Osteoblast (primary cell): ENCODE measurements at regions not wholly inside any gene's neighbourhood (a gene's known extent, or its start where the extent isn't known, plus 50 kb on each side); places are given as distances from the start of the nearest gene placed in this dataset.

ENCODE experiments used
- DNase-seq: peaks from one replicate; pipeline ENCODE4 v3.0.0; 2011; ENCODE audit warnings: low spot score, mixed read lengths; ENCODE audit not compliant: insufficient read length; ENCODE audit errors: missing footprints
- H2AFZ ChIP-seq: 2 replicates; pipeline ENCODE4 v1.6.0; 2011; ENCODE audit warnings: mild to moderate bottlenecking, low read length
- H3K27ac ChIP-seq: 2 replicates; pipeline ENCODE4 v1.5.1; 2011; ENCODE audit warnings: mild to moderate bottlenecking, low read depth, low read length, moderate library complexity
- H3K27me3 ChIP-seq: 2 replicates; pipeline ENCODE4 v1.6.0; 2012; ENCODE audit warnings: mild to moderate bottlenecking, control low read depth, inconsistent platforms, low read length, moderate library complexity; ENCODE audit not compliant: insufficient read depth
- H3K36me3 ChIP-seq: 2 replicates; pipeline ENCODE4 v1.5.1; 2011; ENCODE audit warnings: mild to moderate bottlenecking, low read length, control low read depth, moderate library complexity; ENCODE audit not compliant: insufficient read depth
- H3K4me1 ChIP-seq: 2 replicates; pipeline ENCODE4 v1.5.1; 2011; ENCODE audit warnings: mild to moderate bottlenecking, low read length, control low read depth, moderate library complexity; ENCODE audit not compliant: insufficient read depth
- H3K4me2 ChIP-seq: 2 replicates; pipeline ENCODE4 v1.6.0; 2011; ENCODE audit warnings: mild to moderate bottlenecking, low read length; ENCODE audit not compliant: insufficient read depth
- H3K4me3 ChIP-seq: fragments of 200-600 bp; sonication (generic); 3 replicates; pipeline ENCODE4 v1.5.1; 2012; ENCODE audit warnings: mild to moderate bottlenecking, low read length, inconsistent platforms; ENCODE audit not compliant: insufficient read depth
- H3K79me2 ChIP-seq: 2 replicates; pipeline ENCODE4 v1.6.0; 2012; ENCODE audit warnings: mild to moderate bottlenecking, low read length, control low read depth, inconsistent platforms; ENCODE audit not compliant: insufficient read depth
- H3K9me3 ChIP-seq: 2 replicates; pipeline ENCODE4 v1.5.1; 2011; ENCODE audit warnings: low read depth, low read length, control low read depth
- H4K20me1 ChIP-seq: 2 replicates; pipeline ENCODE4 v1.6.0; 2012; ENCODE audit warnings: mild to moderate bottlenecking, low read length, control low read depth; ENCODE audit not compliant: insufficient read depth
- CTCF ChIP-seq: IDR thresholded peaks from 2 replicates; pipeline ENCODE4 v1.5.1; 2011; ENCODE audit warnings: mild to moderate bottlenecking, low read depth, low read length, moderate library complexity; ENCODE audit errors: extremely low read depth

- Histone ChIP-seq H2AFZ (no peak overlapping the region), H3K4me2 (no peak overlapping the region), H3K27ac (no peak overlapping the region), H3K36me3 (no peaks in the 10 kb centered on the region), H3K9me3 (no peaks in the 10 kb centered on the region), H3K4me3 (no peak overlapping the region), H4K20me1 (no peaks in the 10 kb centered on the region), H3K79me2 (no peaks in the 10 kb centered on the region), H3K27me3 (peaks cover 6% of the 10 kb centered on the region), H3K4me1 (no peaks in the 10 kb centered on the region)
- DNase-seq, result no peak
- no peak for TF ChIP-seq CTCF
Measured at GRCh38 chr5:36435516-36435915, 133.8 kb upstream of the RANBP3L start.

DNA sequence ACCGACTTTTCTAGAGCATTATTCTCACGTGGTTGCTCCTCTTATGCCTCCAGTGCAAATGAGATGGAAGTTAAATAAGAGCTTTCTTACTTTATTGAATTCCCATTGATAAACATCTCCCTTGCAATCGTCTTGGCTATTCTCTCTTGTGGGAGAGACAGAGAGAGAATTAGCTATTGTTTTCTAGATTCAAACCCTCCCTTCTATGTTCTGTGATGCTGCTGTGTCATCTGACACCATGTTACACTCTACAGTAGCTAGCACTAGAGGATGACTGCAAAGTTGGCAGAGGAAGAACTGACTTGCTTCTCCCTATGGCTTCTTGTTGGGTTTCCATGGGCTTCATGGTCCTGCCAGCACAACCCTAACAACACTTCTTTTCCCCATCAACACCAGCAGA is 134.6 kb upstream of the RANBP3L start:
- TF ChIP-seq CTCF, result no peak

GRCh38 chr5:36438765-36439561 is 137.3 kb upstream of the RANBP3L start:
- Histone ChIP-seq H3K9me3 (no peaks in the 10 kb centered on the region), H3K79me2 (no peaks in the 10 kb centered on the region), H3K4me2 (no peak overlapping the region), H2AFZ (no peak overlapping the region), H4K20me1 (no peaks in the 10 kb centered on the region), H3K4me3 (no peak overlapping the region), H3K27me3 (no peaks in the 10 kb centered on the region), H3K27ac (no peak overlapping the region), H3K4me1 (peaks cover 14% of the 10 kb centered on the region), H3K36me3 (no peaks in the 10 kb centered on the region)
- no peak for TF ChIP-seq CTCF
- no peak for DNase-seq

More for the DNA sequence above, 134.6 kb upstream of the RANBP3L start:
- no peak overlapping the region for H2AFZ ChIP-seq
- DNase-seq, result no peak
- H3K27me3 ChIP-seq, result peaks cover 6% of the 10 kb centered on the region
- no peak overlapping the region for H3K4me2 ChIP-seq
- no peak overlapping the region for H3K27ac ChIP-seq
- H3K36me3 ChIP-seq, result no peaks in the 10 kb centered on the region
- H3K79me2 ChIP-seq, result no peaks in the 10 kb centered on the region
- H3K4me1 ChIP-seq, result no peaks in the 10 kb centered on the region
- H3K4me3 ChIP-seq, result no peak overlapping the region
- H3K9me3 ChIP-seq, result no peaks in the 10 kb centered on the region
- no peaks in the 10 kb centered on the region for H4K20me1 ChIP-seq

DNA sequence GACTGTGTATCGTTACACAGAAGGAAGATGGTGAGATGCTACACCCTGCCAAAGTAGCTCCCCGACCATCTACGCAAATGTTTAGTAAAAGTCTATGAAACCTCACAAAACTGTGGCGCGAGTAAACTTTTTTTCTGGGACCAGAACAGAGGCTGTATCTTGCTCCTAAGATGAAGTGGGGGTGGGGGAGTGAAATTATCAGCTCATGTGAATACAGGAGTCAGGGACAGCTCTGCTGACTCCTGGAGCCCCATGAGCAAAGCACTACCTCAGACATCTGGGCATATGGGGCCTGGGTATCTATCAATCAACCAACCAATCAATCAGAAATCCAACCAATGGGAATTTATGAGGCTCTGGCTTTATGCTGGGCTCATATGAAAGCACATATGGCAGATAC is 138.6 kb upstream of the RANBP3L start:
- no peaks in the 10 kb centered on the region for H3K79me2 ChIP-seq
- no peak for TF ChIP-seq CTCF
- no peak overlapping the region for H2AFZ ChIP-seq
- H3K4me3 ChIP-seq, result no peak overlapping the region
- H3K4me2 ChIP-seq, result no peak overlapping the region
- H3K27me3 ChIP-seq, result no peaks in the 10 kb centered on the region
- no peaks in the 10 kb centered on the region for H3K36me3 ChIP-seq
- peaks cover 28% of the 10 kb centered on the region for H3K4me1 ChIP-seq
- peak; percentile 22 for DNase-seq
- no peaks in the 10 kb centered on the region for H3K9me3 ChIP-seq
- no peak overlapping the region for H3K27ac ChIP-seq
- H4K20me1 ChIP-seq, result no peaks in the 10 kb centered on the region
